MCF 10A (cell line): ENCODE measurements at regions not wholly inside any gene's neighbourhood (a gene's known extent, or its start where the extent isn't known, plus 50 kb on each side); places are given as distances from the start of the nearest gene placed in this dataset.

Experiments
- BruUV-seq: library from RNA; stranded (reverse); fragments of 400-500 nt; replicated peaks from 2 replicates; lab custom pipeline; 2021; lab: Mats Ljungman, UMichigan
- CTCF ChIA-PET: fragments of 300-600 bp; sonication (Branson Sonifier 250); formaldehyde crosslinking; extraction: SDS; loops from one replicate; lab custom pipeline; 2021; ENCODE audit warnings: antibody characterized with exemption, inconsistent platforms; lab: Yijun Ruan, JAX
- POLR2A ChIA-PET: fragments of 300-600, 350-650 bp; sonication (Branson Sonifier 250); formaldehyde crosslinking; extraction: SDS; loops from one replicate; lab custom pipeline; 2020; ENCODE audit warnings: antibody characterized with exemption, inconsistent platforms; lab: Yijun Ruan, JAX
- DNase-seq: peaks from one replicate; pipeline ENCODE4 v3.0.0-alpha.2; 2018; ENCODE audit not compliant: unreplicated experiment
- H3K27ac Mint-ChIP-seq: one replicate; pipeline ENCODE4 v1.8.0; 2022; ENCODE audit warnings: mild to moderate bottlenecking, low read depth, mixed read lengths; ENCODE audit not compliant: unreplicated experiment
- H3K27me3 Mint-ChIP-seq: one replicate; pipeline ENCODE4 v1.8.0; 2022; ENCODE audit warnings: mixed read lengths; ENCODE audit not compliant: insufficient read depth, unreplicated experiment
- H3K36me3 Mint-ChIP-seq: one replicate; pipeline ENCODE4 v1.8.0; 2022; ENCODE audit warnings: mild to moderate bottlenecking, moderate library complexity, mixed read lengths; ENCODE audit not compliant: insufficient read depth, unreplicated experiment
- H3K4me1 Mint-ChIP-seq: one replicate; pipeline ENCODE4 v1.8.0; 2022; ENCODE audit warnings: mixed read lengths; ENCODE audit not compliant: insufficient read depth, unreplicated experiment
- H3K4me3 Mint-ChIP-seq: one replicate; pipeline ENCODE4 v1.8.0; 2022; ENCODE audit warnings: mild to moderate bottlenecking, moderate library complexity, mixed read lengths; ENCODE audit not compliant: unreplicated experiment
- H3K9me3 Mint-ChIP-seq: one replicate; pipeline ENCODE4 v1.8.0; 2022; ENCODE audit warnings: mixed read lengths; ENCODE audit not compliant: unreplicated experiment
- CTCF ChIP-seq: fragments of 200-600 bp; IDR thresholded peaks from one replicate; pipeline ENCODE4 v1.8.0; 2022; ENCODE audit warnings: antibody characterized with exemption, mild to moderate bottlenecking; ENCODE audit not compliant: unreplicated experiment
- intact Hi-C: fragments of 100-400 bp; cut with micrococcal nuclease; formaldehyde crosslinking; loops from 2 replicates; pipeline ENCODE4 v1.14.1; 2022

- peak; percentile 4 for DNase-seq
Measured at GRCh38 chr9:11158676-11159075, 545.9 kb upstream of the PTPRD start.

GRCh38 chr9:11159318-11159862 is 546.6 kb upstream of the PTPRD start:
- H3K27ac Mint-ChIP-seq: no peak overlapping the region
- ChIA-PET POLR2A (no interaction called here), CTCF (no interaction called here)
- TF ChIP-seq CTCF: no peak
- peaks cover 9% of the 10 kb centered on the region for H3K27me3 Mint-ChIP-seq
- H3K4me1 Mint-ChIP-seq: peaks cover 5% of the 10 kb centered on the region
- peak; percentile 11 for DNase-seq
- peaks cover 15% of the 10 kb centered on the region for H3K9me3 Mint-ChIP-seq
- H3K36me3 Mint-ChIP-seq: no peaks in the 10 kb centered on the region
- H3K4me3 Mint-ChIP-seq: no peak overlapping the region
- intact Hi-C loops: no loop called here
- no TSS peak for BruUV-seq

More at GRCh38 chr9:11158676-11159075, 545.9 kb upstream of the PTPRD start:
- ChIA-PET CTCF (no interaction called here), POLR2A (no interaction called here)
- TF ChIP-seq CTCF: no peak
- intact Hi-C loops: no loop called here
- H3K4me1 Mint-ChIP-seq: peaks cover 5% of the 10 kb centered on the region
- no peak overlapping the region for H3K4me3 Mint-ChIP-seq
- H3K36me3 Mint-ChIP-seq: no peaks in the 10 kb centered on the region
- peaks cover 9% of the 10 kb centered on the region for H3K27me3 Mint-ChIP-seq
- BruUV-seq: no TSS peak
- H3K27ac Mint-ChIP-seq: no peak overlapping the region
- H3K9me3 Mint-ChIP-seq: peaks cover 16% of the 10 kb centered on the region

- Mint-ChIP-seq H3K27me3 (no peaks in the 10 kb centered on the region), H3K9me3 (peaks cover 8% of the 10 kb centered on the region), H3K4me3 (no peak overlapping the region), H3K36me3 (no peaks in the 10 kb centered on the region), H3K27ac (no peak overlapping the region), H3K4me1 (no peaks in the 10 kb centered on the region)
- no peak for DNase-seq
- BruUV-seq: no TSS peak
- POLR2A ChIA-PET: no interaction called here
- no peak for TF ChIP-seq CTCF
- intact Hi-C loops: no loop called here
- CTCF ChIA-PET: no interaction called here
Measured at GRCh38 chr9:11163843-11164242, 551.0 kb upstream of the PTPRD start.

GRCh38 chr9:11182001-11182400 is 569.2 kb upstream of the PTPRD start:
- Mint-ChIP-seq H3K36me3 (no peaks in the 10 kb centered on the region), H3K4me1 (no peaks in the 10 kb centered on the region), H3K4me3 (no peak overlapping the region), H3K27me3 (no peaks in the 10 kb centered on the region), H3K27ac (no peak overlapping the region), H3K9me3 (peaks cover 15% of the 10 kb centered on the region)
- intact Hi-C loops: no loop called here
- no peak for DNase-seq
- CTCF ChIA-PET: no interaction called here
- no peak for TF ChIP-seq CTCF
- no TSS peak for BruUV-seq
- POLR2A ChIA-PET: no interaction called here
